BJ (cell line): ENCODE measurements at regions not wholly inside any gene's neighbourhood (a gene's known extent, or its start where the extent isn't known, plus 50 kb on each side); places are given as distances from the start of the nearest gene placed in this dataset.

Experiments
- CTCF ChIA-PET: fragments of 350-600 bp; formaldehyde crosslinking; extraction: SDS; loops from one replicate; lab custom pipeline; 2021; ENCODE audit warnings: antibody characterized with exemption, inconsistent platforms; lab: Yijun Ruan, JAX
- POLR2A ChIA-PET: fragments of 300-600 bp; sonication (Branson Sonifier 250); formaldehyde crosslinking; extraction: SDS; loops from one replicate; lab custom pipeline; 2021; ENCODE audit warnings: antibody characterized with exemption; lab: Charles Lee
- DNase-seq: peaks from one replicate; pipeline ENCODE4 v3.0.0-alpha.2; 2011; ENCODE audit warnings: low read depth
- H3K27me3 ChIP-seq: 2 replicates; pipeline ENCODE4 v1.6.0; 2011; ENCODE audit warnings: low read length; ENCODE audit not compliant: control insufficient read depth, insufficient read depth
- H3K36me3 ChIP-seq: 2 replicates; pipeline ENCODE4 v1.5.1; 2011; ENCODE audit warnings: low read length; ENCODE audit not compliant: control insufficient read depth, insufficient read depth
- H3K4me3 ChIP-seq: 2 replicates; pipeline ENCODE4 v1.5.1; 2011; ENCODE audit warnings: low read depth, mild to moderate bottlenecking, control low read depth, low read length
- TF ChIP-seq, protein P1 (sequence below): IDR thresholded peaks from 2 replicates; pipeline ENCODE4 v1.5.1; 2011; ENCODE audit warnings: low read depth, mild to moderate bottlenecking, control low read depth, inconsistent platforms, low read length, moderate library complexity; ENCODE audit not compliant: insufficient read depth

DNA sequence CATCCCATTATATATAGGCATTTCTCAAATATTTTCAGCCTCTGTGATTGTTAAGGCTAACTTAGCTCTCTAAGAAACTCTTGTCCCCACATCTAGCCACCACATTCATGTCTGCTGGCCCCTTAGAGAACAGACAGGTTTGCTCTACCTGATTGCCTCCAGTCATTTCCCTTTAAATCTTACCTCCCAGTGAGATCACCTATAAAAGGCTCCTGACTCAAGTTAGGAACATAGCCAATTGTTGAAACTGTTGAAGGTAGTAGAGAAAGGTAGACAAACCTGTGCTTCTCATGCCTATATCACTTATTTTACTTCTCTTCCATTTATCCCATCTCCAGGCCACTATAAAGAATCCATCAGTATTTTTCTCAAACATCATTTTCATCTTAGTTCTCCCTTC, 771.4 kb downstream of the DIAPH3 start:
- CTCF ChIA-PET, result interaction anchor here (0.6 to 6.5 kb wide), 29 partner anchors 9 to 700 kb away, joined by 3 to 96 read pairs (median 5); no protein-coding TSS in a partner anchor
- no peaks in the 10 kb centered on the region for H3K36me3 ChIP-seq
- no peak for DNase-seq
- TF ChIP-seq, protein P1, sequence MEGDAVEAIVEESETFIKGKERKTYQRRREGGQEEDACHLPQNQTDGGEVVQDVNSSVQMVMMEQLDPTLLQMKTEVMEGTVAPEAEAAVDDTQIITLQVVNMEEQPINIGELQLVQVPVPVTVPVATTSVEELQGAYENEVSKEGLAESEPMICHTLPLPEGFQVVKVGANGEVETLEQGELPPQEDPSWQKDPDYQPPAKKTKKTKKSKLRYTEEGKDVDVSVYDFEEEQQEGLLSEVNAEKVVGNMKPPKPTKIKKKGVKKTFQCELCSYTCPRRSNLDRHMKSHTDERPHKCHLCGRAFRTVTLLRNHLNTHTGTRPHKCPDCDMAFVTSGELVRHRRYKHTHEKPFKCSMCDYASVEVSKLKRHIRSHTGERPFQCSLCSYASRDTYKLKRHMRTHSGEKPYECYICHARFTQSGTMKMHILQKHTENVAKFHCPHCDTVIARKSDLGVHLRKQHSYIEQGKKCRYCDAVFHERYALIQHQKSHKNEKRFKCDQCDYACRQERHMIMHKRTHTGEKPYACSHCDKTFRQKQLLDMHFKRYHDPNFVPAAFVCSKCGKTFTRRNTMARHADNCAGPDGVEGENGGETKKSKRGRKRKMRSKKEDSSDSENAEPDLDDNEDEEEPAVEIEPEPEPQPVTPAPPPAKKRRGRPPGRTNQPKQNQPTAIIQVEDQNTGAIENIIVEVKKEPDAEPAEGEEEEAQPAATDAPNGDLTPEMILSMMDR, result no peak
- POLR2A ChIA-PET, result interaction anchor here (0.6 kb wide), 1 partner anchor 288 kb away, joined by 3 read pairs; no protein-coding TSS in a partner anchor
- H3K27me3 ChIP-seq, result no peaks in the 10 kb centered on the region
- H3K4me3 ChIP-seq, result no peak overlapping the region

DNA sequence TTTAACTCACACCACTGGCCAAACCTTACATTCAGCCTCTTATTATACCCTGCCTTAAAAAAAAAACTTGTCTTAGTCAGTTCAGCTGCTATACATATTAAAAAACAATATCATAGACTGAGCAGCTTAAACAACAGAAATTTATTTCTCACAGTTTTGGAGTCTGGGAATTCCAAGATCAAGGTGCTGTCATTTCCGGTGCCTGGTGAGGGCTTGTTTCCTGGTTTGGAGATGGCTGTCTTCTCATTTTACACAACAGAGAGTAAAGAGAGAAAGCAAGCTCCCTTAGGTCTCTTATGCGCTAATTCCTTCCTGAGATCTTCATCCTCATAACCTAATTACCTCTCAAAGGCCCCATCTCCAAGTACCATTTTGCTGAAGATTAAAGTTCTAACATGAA, 769.2 kb downstream of the DIAPH3 start:
- no peak for DNase-seq
- ChIA-PET POLR2A (no interaction called here), CTCF (interaction anchor here (0.7 to 6.5 kb wide), 4 partner anchors 60 to 283 kb away, joined by 3 to 96 read pairs (median 4); no protein-coding TSS in a partner anchor)
- no peaks in the 10 kb centered on the region for H3K27me3 ChIP-seq
- TF ChIP-seq, protein P1, result no peak
- H3K36me3 ChIP-seq, result no peaks in the 10 kb centered on the region
- no peak overlapping the region for H3K4me3 ChIP-seq

- no peak for DNase-seq
- no peak overlapping the region for H3K4me3 ChIP-seq
- H3K27me3 ChIP-seq, result no peaks in the 10 kb centered on the region
- TF ChIP-seq, protein P1, result no peak
- ChIA-PET POLR2A (no interaction called here), CTCF (interaction anchor here (2.3 kb wide), 1 partner anchor 280 kb away, joined by 9 read pairs; no protein-coding TSS in a partner anchor)
- no peaks in the 10 kb centered on the region for H3K36me3 ChIP-seq
Measured at GRCh38 chr13:59398127-59398526, 765.6 kb downstream of the DIAPH3 start.

GRCh38 chr13:59398661-59399060, 765.1 kb downstream of the DIAPH3 start:
- no peak for DNase-seq
- H3K36me3 ChIP-seq, result no peaks in the 10 kb centered on the region
- TF ChIP-seq, protein P1, result no peak
- CTCF ChIA-PET, result interaction anchor here (0.9 to 2.3 kb wide), 3 partner anchors 10 to 280 kb away, joined by 3 to 9 read pairs (median 3); no protein-coding TSS in a partner anchor
- no peaks in the 10 kb centered on the region for H3K27me3 ChIP-seq
- POLR2A ChIA-PET, result no interaction called here
- H3K4me3 ChIP-seq, result no peak overlapping the region

DNA sequence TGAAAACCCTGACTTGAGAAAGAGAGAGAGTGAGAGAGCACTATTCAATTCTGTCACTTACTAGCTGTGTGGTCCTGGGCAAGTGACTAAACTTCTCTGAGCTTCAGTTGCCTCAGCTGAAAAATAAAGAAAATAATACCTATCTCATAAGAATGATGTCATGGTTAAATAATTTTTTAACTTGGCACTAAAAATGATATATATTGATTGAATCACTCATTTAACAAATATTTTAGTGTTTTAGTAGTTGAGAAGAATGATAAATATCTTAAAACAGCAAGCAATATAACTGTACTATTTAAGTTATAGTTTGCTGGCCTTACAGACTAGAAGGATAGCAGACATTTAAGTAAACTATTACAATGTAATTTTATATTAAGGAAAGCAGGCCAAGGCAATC, 764.2 kb downstream of the DIAPH3 start:
- Histone ChIP-seq H3K27me3 (no peaks in the 10 kb centered on the region), H3K4me3 (no peak overlapping the region), H3K36me3 (no peaks in the 10 kb centered on the region)
- TF ChIP-seq, protein P1, result no peak
- POLR2A ChIA-PET, result no interaction called here
- no peak for DNase-seq
- CTCF ChIA-PET, result interaction anchor here (0.9 to 2.3 kb wide), 4 partner anchors 8 to 279 kb away, joined by 3 to 9 read pairs (median 3); no protein-coding TSS in a partner anchor
